ENCODE measurements at regions not wholly inside any gene's neighbourhood (a gene's known extent, or its start where the extent isn't known, plus 50 kb on each side); places are given as distances from the start of the nearest gene placed in this dataset.

DNA sequence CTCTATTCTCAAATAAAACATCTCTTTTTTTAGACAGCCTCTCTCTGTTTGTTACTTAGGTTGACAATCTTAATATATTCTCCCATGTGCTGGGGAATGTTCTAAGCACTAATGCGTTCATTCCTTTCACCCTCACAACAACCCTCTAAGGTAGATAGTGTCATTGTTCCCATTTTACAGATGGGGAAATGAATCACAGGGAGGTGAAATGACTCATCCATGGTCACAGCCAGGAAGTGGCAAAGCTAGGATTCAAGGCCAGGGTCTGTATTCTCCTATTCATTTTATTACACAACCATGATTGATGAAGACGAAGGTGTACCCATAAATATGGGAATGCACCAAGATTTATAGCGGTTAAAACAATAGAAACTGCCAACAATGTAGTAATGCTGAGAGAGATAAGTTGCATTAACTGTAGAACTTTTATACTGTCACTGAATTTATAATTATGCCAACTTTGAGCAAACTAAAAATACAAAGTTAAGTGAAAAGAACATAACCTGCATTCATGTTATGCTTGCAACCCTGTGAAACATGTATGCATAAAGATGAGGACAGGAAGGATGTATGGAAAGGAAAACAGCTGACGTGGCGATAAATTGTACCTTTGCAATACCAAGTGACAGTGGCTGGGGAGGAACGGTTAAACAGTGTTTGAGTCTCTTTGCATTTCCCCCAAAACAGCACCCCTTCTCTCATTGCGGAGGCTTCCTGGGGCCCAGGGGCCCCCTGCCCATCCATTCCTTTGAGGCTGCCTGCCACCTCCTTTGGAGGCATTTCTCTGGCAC, 257.7 kb upstream of the AGAP1 start:
- H3K36me3 ChIP-seq = no peaks in the 10 kb centered on the region
- no peak for ATAC-seq
- no peaks in the 10 kb centered on the region for H3K27me3 ChIP-seq
- H3K9me3 ChIP-seq = no peaks in the 10 kb centered on the region
- no peak overlapping the region for H3K27ac ChIP-seq
- H3K4me1 ChIP-seq = no peaks in the 10 kb centered on the region
- 40% methylated on average over 6 of the region's 7 CpGs for WGBS (ENCODE audit: insufficient coverage, low coverage, low lambda C conversion rate, missing lambda C conversion rate)
- no peak overlapping the region for H3K4me3 ChIP-seq
- intact Hi-C loops (cut with DNase I) = no loop called here
- TF ChIP-seq CTCF (IDR thresholded peaks at IDR 0.05) = no peak
- TF ChIP-seq POLR2A (IDR thresholded peaks at IDR 0.05) = no peak
- DNase-seq = no peak

DNA sequence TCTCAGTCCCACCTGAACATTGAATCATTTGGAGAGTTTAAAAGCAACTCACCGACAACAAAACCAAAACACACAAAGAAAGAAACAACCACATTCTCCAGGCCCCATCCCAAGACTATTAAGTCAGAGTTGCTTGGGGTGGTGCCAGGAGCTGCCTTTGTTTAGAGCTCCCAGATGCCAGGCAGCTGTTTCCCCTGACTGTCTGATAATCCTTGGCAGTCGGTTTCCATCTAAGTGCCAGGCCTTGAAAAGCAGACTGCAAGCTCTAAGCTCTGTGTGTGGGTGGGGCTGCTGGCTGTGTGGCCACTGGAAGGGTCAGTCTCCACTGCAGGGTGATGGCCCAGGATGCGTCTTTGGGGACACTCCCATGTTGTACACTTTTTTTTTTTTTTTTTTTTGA, 255.3 kb upstream of the AGAP1 start:
- no peaks in the 10 kb centered on the region for H3K9me3 ChIP-seq
- TF ChIP-seq POLR2A (IDR thresholded peaks at IDR 0.05) (no peak), CTCF (IDR thresholded peaks at IDR 0.05) (no peak)
- H3K36me3 ChIP-seq = no peaks in the 10 kb centered on the region
- H3K27ac ChIP-seq = no peak overlapping the region
- ATAC-seq (no peak), DNase-seq (no peak)
- intact Hi-C loops (cut with DNase I) = no loop called here
- H3K27me3 ChIP-seq = no peaks in the 10 kb centered on the region
- H3K4me1 ChIP-seq = no peaks in the 10 kb centered on the region
- WGBS (ENCODE audit: insufficient coverage, low coverage, low lambda C conversion rate, missing lambda C conversion rate) = 33% methylated on average over 2 of the region's 3 CpGs
- H3K4me3 ChIP-seq = no peak overlapping the region

GRCh38 chr2:235240574-235240973, 253.3 kb upstream of the AGAP1 start:
- intact Hi-C loops (cut with DNase I) = no loop called here
- DNase-seq = no peak
- no peak overlapping the region for H3K4me3 ChIP-seq
- no peak overlapping the region for H3K27ac ChIP-seq
- no peaks in the 10 kb centered on the region for H3K4me1 ChIP-seq
- WGBS (ENCODE audit: insufficient coverage, low coverage, low lambda C conversion rate, missing lambda C conversion rate) = 46% methylated on average over 4 of the region's 5 CpGs
- no peaks in the 10 kb centered on the region for H3K27me3 ChIP-seq
- TF ChIP-seq POLR2A (IDR thresholded peaks at IDR 0.05) (no peak), CTCF (IDR thresholded peaks at IDR 0.05) (no peak)
- H3K9me3 ChIP-seq = no peaks in the 10 kb centered on the region
- no peaks in the 10 kb centered on the region for H3K36me3 ChIP-seq
- no peak for ATAC-seq

DNA sequence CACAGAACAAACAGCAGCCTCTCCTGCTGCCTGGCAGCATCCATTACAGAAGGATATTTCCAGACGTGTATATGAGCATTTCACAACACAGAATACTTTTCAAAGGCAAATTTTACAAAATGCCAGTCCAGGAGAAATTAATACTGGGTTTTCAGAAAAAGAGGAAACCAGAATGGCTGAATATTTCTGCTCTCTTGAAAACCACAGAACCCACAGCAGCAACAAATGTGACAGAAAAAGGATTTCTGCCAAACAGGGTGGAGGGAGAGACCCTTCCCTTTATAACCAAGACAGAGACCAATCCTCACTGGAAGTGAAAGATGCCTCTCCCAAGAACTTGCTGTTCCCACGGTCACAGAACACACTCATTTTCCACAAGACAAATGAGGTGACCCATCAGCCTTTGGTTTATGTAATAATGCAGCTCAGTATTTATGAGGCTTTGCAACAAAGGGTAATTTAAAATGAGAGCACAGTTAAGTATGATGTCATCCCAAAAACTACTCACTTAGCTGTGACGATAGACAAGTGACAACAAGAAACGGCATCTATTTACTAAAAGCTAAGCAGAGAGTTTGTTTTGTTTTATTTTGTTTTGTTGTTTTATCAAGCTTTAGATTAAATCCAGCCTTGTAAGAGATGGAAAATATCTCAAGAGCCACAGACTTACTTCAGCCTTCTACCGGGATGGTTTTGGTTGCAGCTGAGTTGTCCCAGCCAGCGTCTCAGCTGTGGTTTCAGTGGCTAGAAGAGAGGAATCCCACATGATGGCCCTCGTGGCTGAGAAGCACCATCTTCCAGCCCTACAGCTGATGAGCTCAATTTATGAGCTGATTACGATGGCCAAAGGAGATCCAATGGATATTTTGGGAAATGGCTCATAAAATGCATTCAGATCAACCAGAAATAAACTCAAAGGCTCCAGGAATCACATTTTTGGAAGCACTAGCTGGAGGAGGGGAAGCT, 249.3 kb upstream of the AGAP1 start:
- TF ChIP-seq POLR2A (IDR thresholded peaks at IDR 0.05) (no peak), CTCF (IDR thresholded peaks at IDR 0.05) (no peak)
- H3K27ac ChIP-seq = no peak overlapping the region
- intact Hi-C loops (cut with DNase I) = no loop called here

More for the DNA sequence above, 249.3 kb upstream of the AGAP1 start:
- 31% methylated on average over 8 of the region's 8 CpGs for WGBS (ENCODE audit: insufficient coverage, low coverage, low lambda C conversion rate, missing lambda C conversion rate)
- Histone ChIP-seq H3K27me3 (no peaks in the 10 kb centered on the region), H3K4me1 (no peaks in the 10 kb centered on the region), H3K36me3 (no peaks in the 10 kb centered on the region), H3K9me3 (no peaks in the 10 kb centered on the region), H3K4me3 (no peak overlapping the region)
- DNase-seq (no peak), ATAC-seq (no peak)
